Neuronal stem cell (in vitro differentiated cells): ENCODE measurements at regions not wholly inside any gene's neighbourhood (a gene's known extent, or its start where the extent isn't known, plus 50 kb on each side); places are given as distances from the start of the nearest gene placed in this dataset.
"Not testable (repeated sequence)": the region's sequence is repeated elsewhere in the genome, so short reads cannot be mapped to it uniquely, and the experiment has no call there.

Experiments used
- DNase-seq: peaks from one replicate; pipeline ENCODE4 v3.0.0-alpha.2; 2013; ENCODE audit warnings: low spot score
- H2AFZ ChIP-seq: one replicate; pipeline ENCODE4 v1.6.1; 2013; ENCODE audit warnings: mild to moderate bottlenecking, low read length, inconsistent platforms
- H2AK5ac ChIP-seq: 2 replicates; pipeline ENCODE4 v1.6.1; 2013; ENCODE audit warnings: low read depth, mild to moderate bottlenecking, inconsistent platforms, low read length, moderate library complexity, mixed read lengths
- H2BK120ac ChIP-seq: 2 replicates; pipeline ENCODE4 v1.6.1; 2013; ENCODE audit warnings: low read depth, mild to moderate bottlenecking, inconsistent platforms, low read length, moderate library complexity, mixed read lengths
- H2BK12ac ChIP-seq: one replicate; pipeline ENCODE4 v1.6.1; 2013; ENCODE audit warnings: low read length, inconsistent platforms
- H2BK15ac ChIP-seq: 2 replicates; pipeline ENCODE4 v1.6.1; 2013; ENCODE audit warnings: mild to moderate bottlenecking, low read length, inconsistent platforms, mixed read lengths
- H2BK5ac ChIP-seq: one replicate; pipeline ENCODE4 v1.6.1; 2013; ENCODE audit warnings: inconsistent platforms, mild to moderate bottlenecking, low read length, moderate library complexity
- H3K14ac ChIP-seq: one replicate; pipeline ENCODE4 v1.6.1; 2013; ENCODE audit warnings: low read length, inconsistent platforms
- H3K18ac ChIP-seq: 2 replicates; pipeline ENCODE4 v1.6.1; 2013; ENCODE audit warnings: low read length, inconsistent platforms
- H3K23ac ChIP-seq: 2 replicates; pipeline ENCODE4 v1.6.1; 2013; ENCODE audit warnings: low read depth, mild to moderate bottlenecking, mixed read lengths, low read length, inconsistent platforms; ENCODE audit not compliant: poor library complexity
- H3K27ac ChIP-seq: replicated peaks from 3 replicates; pipeline ENCODE4 v1.5.1; 2013; ENCODE audit warnings: low read length, inconsistent platforms
- H3K27me3 ChIP-seq, 3 experiments: 2 replicates each; pipeline ENCODE4 v1.6.1; 2013; ENCODE audit warnings: low read length in 3 of 3, mild to moderate bottlenecking in 2 of 3, inconsistent platforms in 1 of 3, low read depth in 1 of 3, mixed read lengths in 1 of 3, moderate library complexity in 1 of 3; ENCODE audit not compliant: control insufficient read depth in 3 of 3, insufficient read depth in 3 of 3
- H3K36me3 ChIP-seq, 2 donors: replicated peaks in 1 of 2; 2 replicates each; pipeline ENCODE4 v1.6.1; 2013; ENCODE audit warnings: low read length in 2 of 2; ENCODE audit not compliant: control insufficient read depth in 2 of 2, insufficient read depth in 2 of 2
- H3K4ac ChIP-seq: 2 replicates; pipeline ENCODE4 v1.6.1; 2013; ENCODE audit warnings: inconsistent platforms, mild to moderate bottlenecking, low read length, moderate library complexity
- H3K4me1 ChIP-seq, 2 donors: 1 replicate in 1 of 2; 2 replicates in 1 of 2; pipeline ENCODE4 v1.6.1; 2013; ENCODE audit warnings: low read length in 2 of 2, low read depth in 1 of 2; ENCODE audit not compliant: control insufficient read depth in 2 of 2, insufficient read depth in 1 of 2
- H3K4me2 ChIP-seq: one replicate; pipeline ENCODE4 v1.6.1; 2013; ENCODE audit warnings: mild to moderate bottlenecking, low read length, inconsistent platforms; ENCODE audit not compliant: insufficient read depth, poor library complexity, severe bottlenecking
- H3K4me3 ChIP-seq, 2 donors: 2 replicates each; pipeline ENCODE4 v1.5.1; 2013; ENCODE audit warnings: low read length in 2 of 2, mild to moderate bottlenecking in 2 of 2, inconsistent platforms in 1 of 2, moderate library complexity in 1 of 2
- H3K79me1 ChIP-seq: one replicate; pipeline ENCODE4 v1.6.1; 2013; ENCODE audit warnings: low read depth, mild to moderate bottlenecking, inconsistent platforms, low read length, moderate library complexity
- H3K9ac ChIP-seq: one replicate; pipeline ENCODE4 v1.6.1; 2013; ENCODE audit warnings: mild to moderate bottlenecking, low read depth, low read length, inconsistent platforms; ENCODE audit not compliant: poor library complexity
- H3K9me3 ChIP-seq, 2 donors: replicated peaks in 1 of 2; 2 replicates each; pipeline versions ENCODE3 to v1.6.1; 2013; ENCODE audit warnings: low read length in 2 of 2, mild to moderate bottlenecking in 2 of 2, inconsistent platforms in 1 of 2, low read depth in 1 of 2, mixed read lengths in 1 of 2, moderate library complexity in 1 of 2; ENCODE audit not compliant: control insufficient read depth in 2 of 2, insufficient read depth in 1 of 2
- H4K8ac ChIP-seq: one replicate; pipeline ENCODE4 v1.6.1; 2013; ENCODE audit warnings: low read depth, mild to moderate bottlenecking, inconsistent platforms, low read length, moderate library complexity
- H4K91ac ChIP-seq: one replicate; pipeline ENCODE4 v1.6.1; 2013; ENCODE audit warnings: low read length, low read depth, mild to moderate bottlenecking, inconsistent platforms; ENCODE audit not compliant: poor library complexity
- WGBS, 2 donors: extraction: QIAGEN DNeasy Blood & Tissue Kit; methylation state at CpG; one replicate each; pipeline ENCODE4 v1.1.7; 2013; ENCODE audit warnings: missing lambda C conversion rate in 2 of 2, mixed read lengths in 1 of 2; ENCODE audit not compliant: insufficient read length in 2 of 2, insufficient replicate concordance in 1 of 2; ENCODE audit errors: extremely low coverage in 2 of 2; 5-methylcytosine and 5-hydroxymethylcytosine counted together

DNA sequence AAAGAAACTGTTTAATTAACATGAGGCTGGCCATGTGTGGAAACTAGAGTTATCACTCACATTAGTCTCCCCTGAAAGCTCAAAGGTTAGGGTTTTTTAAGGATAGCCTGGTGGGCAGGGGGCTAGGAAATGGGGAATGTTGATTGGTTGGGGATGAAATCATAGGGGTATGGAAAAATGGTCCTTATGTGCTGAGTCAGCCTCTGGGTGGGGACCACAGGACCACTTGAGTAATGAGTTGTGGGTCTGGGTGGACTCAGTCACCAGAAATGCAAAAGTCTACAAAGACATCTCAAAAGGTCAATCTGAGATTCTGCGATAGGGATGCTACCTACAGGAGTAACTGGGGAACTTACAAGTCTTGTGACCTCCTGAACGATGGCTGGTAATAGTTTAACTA is 362.8 kb downstream of the DMAC1 start:
- H3K9me3 ChIP-seq = peaks cover 0 to 2% of the 10 kb centered on the region in 2 donors
- no peak overlapping the region for H2AFZ ChIP-seq
- H4K91ac ChIP-seq = no peak overlapping the region
- no peak overlapping the region for H3K18ac ChIP-seq
- H2BK120ac ChIP-seq = no peak overlapping the region
- H4K8ac ChIP-seq = no peak overlapping the region
- no peak overlapping the region for H2AK5ac ChIP-seq
- no peak overlapping the region for H2BK15ac ChIP-seq
- H2BK5ac ChIP-seq = no peak overlapping the region
- H3K79me1 ChIP-seq = no peaks in the 10 kb centered on the region
- no peak overlapping the region for H3K4ac ChIP-seq
- H3K27ac ChIP-seq = no peak overlapping the region
- no peak overlapping the region for H3K9ac ChIP-seq
- H3K14ac ChIP-seq = no peak overlapping the region
- WGBS, 2 donors = no CpG with 5 or more reads among the region's 2 CpGs
- no peaks in the 10 kb centered on the region for H3K4me1 ChIP-seq
- H3K27me3 ChIP-seq = no peaks in the 10 kb centered on the region
- no peaks in the 10 kb centered on the region for H3K36me3 ChIP-seq
- no peak overlapping the region for H3K4me3 ChIP-seq
- no peak overlapping the region for H3K4me2 ChIP-seq
- no peak for DNase-seq
- H2BK12ac ChIP-seq = no peak overlapping the region
- no peak overlapping the region for H3K23ac ChIP-seq

- WGBS, 2 donors = no CpG with 5 or more reads among the region's 3 CpGs
- no peak overlapping the region for H4K8ac ChIP-seq
Observed at GRCh38 chr9:7433508-7434292, 365.9 kb downstream of the DMAC1 start.

DNA sequence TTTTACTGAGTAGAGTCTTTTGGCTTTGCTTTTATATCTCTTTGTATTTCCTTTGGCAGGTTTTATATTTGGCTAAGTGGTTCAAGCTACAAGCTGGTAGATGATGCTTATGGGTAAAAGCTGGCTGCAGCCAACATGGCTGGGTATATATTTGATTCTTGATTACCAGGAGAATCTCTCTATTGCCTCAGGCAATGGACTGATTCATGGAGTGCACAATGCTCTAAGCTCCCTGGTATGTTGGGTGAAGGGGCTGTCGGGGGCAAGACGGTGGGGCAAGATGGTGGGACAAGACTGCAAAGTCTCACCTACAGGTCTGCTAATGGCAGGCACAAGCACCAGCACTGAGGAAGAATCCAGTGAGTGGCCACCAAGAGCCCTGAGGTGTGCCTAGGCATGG is 366.6 kb downstream of the DMAC1 start:
- no peak overlapping the region for H4K8ac ChIP-seq
- no peak overlapping the region for H2BK15ac ChIP-seq
- peaks cover 0 to 2% of the 10 kb centered on the region in 2 donors for H3K9me3 ChIP-seq
- H3K36me3 ChIP-seq = no peaks in the 10 kb centered on the region
- H3K4me3 ChIP-seq = peak overlapping the region in 1 of 2 donors; percentile 16
- no peak overlapping the region for H2BK120ac ChIP-seq
- no peak overlapping the region for H3K4ac ChIP-seq
- no peak overlapping the region for H2AFZ ChIP-seq
- no CpG with 5 or more reads among the region's 2 CpGs for WGBS, 2 donors
- H3K4me1 ChIP-seq = no peaks in the 10 kb centered on the region
- H2BK12ac ChIP-seq = no peak overlapping the region
- no peak overlapping the region for H2BK5ac ChIP-seq
- no peak overlapping the region for H4K91ac ChIP-seq
- no peaks in the 10 kb centered on the region for H3K79me1 ChIP-seq
- H3K18ac ChIP-seq = no peak overlapping the region
- H3K9ac ChIP-seq = no peak overlapping the region
- H3K23ac ChIP-seq = no peak overlapping the region
- DNase-seq = no peak
- H3K14ac ChIP-seq = no peak overlapping the region
- H3K27ac ChIP-seq = no peak overlapping the region
- H3K27me3 ChIP-seq = no peaks in the 10 kb centered on the region
- H2AK5ac ChIP-seq = no peak overlapping the region
- no peak overlapping the region for H3K4me2 ChIP-seq

More at GRCh38 chr9:7433508-7434292, 365.9 kb downstream of the DMAC1 start:
- Histone ChIP-seq H3K36me3 (no peaks in the 10 kb centered on the region), H3K14ac (no peak overlapping the region), H2AFZ (no peak overlapping the region), H3K27me3 (no peaks in the 10 kb centered on the region), H3K79me1 (no peaks in the 10 kb centered on the region), H3K4me3 (peak overlapping the region in 1 of 2 donors; percentile 21), H2AK5ac (no peak overlapping the region), H3K9me3 (peaks cover 0 to 2% of the 10 kb centered on the region in 2 donors), H3K4me1 (no peaks in the 10 kb centered on the region), H2BK120ac (no peak overlapping the region), H4K91ac (no peak overlapping the region), H3K23ac (no peak overlapping the region), H2BK12ac (no peak overlapping the region), H3K4ac (no peak overlapping the region), H3K27ac (no peak overlapping the region), H2BK5ac (no peak overlapping the region), H3K4me2 (no peak overlapping the region), H3K18ac (no peak overlapping the region), H2BK15ac (no peak overlapping the region), H3K9ac (no peak overlapping the region)
- DNase-seq = no peak

- H2BK12ac ChIP-seq, H2BK15ac ChIP-seq, H4K8ac ChIP-seq, H3K23ac ChIP-seq, H3K36me3 ChIP-seq, H2AK5ac ChIP-seq, H3K14ac ChIP-seq, H2BK5ac ChIP-seq, H3K18ac ChIP-seq, H2BK120ac ChIP-seq, H3K27ac ChIP-seq, H3K4me3 ChIP-seq, H3K9ac ChIP-seq, DNase-seq, H3K9me3 ChIP-seq, H2AFZ ChIP-seq, H3K4me1 ChIP-seq, H3K27me3 ChIP-seq, H3K4me2 ChIP-seq, H3K79me1 ChIP-seq, H4K91ac ChIP-seq, H3K4ac ChIP-seq: not testable (repeated sequence)
- WGBS, 2 donors = no CpG with 5 or more reads among the region's 1 CpG
Observed at GRCh38 chr9:7417397-7417796, 382.2 kb downstream of the DMAC1 start.
